SK-N-SH (cell line): ENCODE measurements at regions not wholly inside any gene's neighbourhood (a gene's known extent, or its start where the extent isn't known, plus 50 kb on each side); places are given as distances from the start of the nearest gene placed in this dataset.

Experiments
- EP300 ChIP-seq, 2 experiments: IDR thresholded peaks; 2 replicates each; pipeline versions ENCODE4 v1.4.0 to v1.6.1; 2012; ENCODE audit warnings: borderline replicate concordance in 1 of 2, low read depth in 1 of 2, low read length in 1 of 2
- FOXM1 ChIP-seq: IDR thresholded peaks from 2 replicates; pipeline ENCODE4 v1.4.0; 2012; ENCODE audit warnings: low read depth, mild to moderate bottlenecking
- GABPA ChIP-seq: IDR thresholded peaks from 2 replicates; pipeline ENCODE4 v1.4.0; 2012; ENCODE audit warnings: low read depth, mild to moderate bottlenecking
- JUND ChIP-seq: IDR thresholded peaks from 2 replicates; pipeline ENCODE4 v1.4.0; 2012
- MEF2A ChIP-seq: IDR thresholded peaks from 2 replicates; pipeline ENCODE4 v1.4.0; 2012; ENCODE audit warnings: low read depth, borderline replicate concordance
- POLR2AphosphoS5 ChIP-seq: IDR thresholded peaks from 2 replicates; pipeline ENCODE4 v1.6.1; 2012; ENCODE audit warnings: low read depth, low read length
- SIN3A ChIP-seq: IDR thresholded peaks from 2 replicates; pipeline ENCODE4 v1.6.1; 2012; ENCODE audit warnings: low read depth, mild to moderate bottlenecking, low read length, moderate library complexity, borderline replicate concordance
- TF ChIP-seq, protein P1 (sequence below): fragments of 200-600 bp; sonication (generic); IDR thresholded peaks from 2 replicates; pipeline ENCODE4 v1.6.1; 2017; ENCODE audit warnings: antibody characterized with exemption, mild to moderate bottlenecking, moderate library complexity
- TF ChIP-seq, protein P2 (sequence below): IDR thresholded peaks from 2 replicates; pipeline ENCODE4 v1.4.0; 2012; ENCODE audit warnings: low read depth, borderline replicate concordance
- TF ChIP-seq, protein P3 (sequence below): fragments of 150-350 bp; IDR thresholded peaks from 2 replicates; pipeline ENCODE4 v1.6.1; 2016; ENCODE audit warnings: mild to moderate bottlenecking, low read depth, low read length
- TF ChIP-seq, protein P4 (sequence below): IDR thresholded peaks from 2 replicates; pipeline ENCODE4 v1.4.0; 2012; ENCODE audit warnings: low read depth

DNA sequence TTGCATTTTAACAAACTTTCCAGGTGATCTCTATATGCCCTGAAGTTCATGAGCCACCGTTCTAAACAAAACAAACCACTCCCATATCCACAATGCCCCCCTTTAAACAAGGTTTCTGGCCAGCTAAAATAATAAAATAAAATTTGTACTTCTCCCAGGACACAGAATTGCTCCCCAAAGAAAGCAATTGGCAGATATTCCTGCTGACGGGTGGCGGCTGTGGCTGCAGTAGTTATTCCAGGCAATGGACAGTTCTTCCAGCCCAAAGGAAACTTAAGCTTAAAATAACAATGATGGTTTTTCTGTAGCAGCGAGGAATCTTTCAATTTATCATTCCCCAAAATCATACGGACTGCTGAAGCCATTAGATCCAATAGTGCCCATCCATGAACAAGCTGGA lies 260.5 kb upstream of the ZNF521 start:
- TF ChIP-seq, protein P1, sequence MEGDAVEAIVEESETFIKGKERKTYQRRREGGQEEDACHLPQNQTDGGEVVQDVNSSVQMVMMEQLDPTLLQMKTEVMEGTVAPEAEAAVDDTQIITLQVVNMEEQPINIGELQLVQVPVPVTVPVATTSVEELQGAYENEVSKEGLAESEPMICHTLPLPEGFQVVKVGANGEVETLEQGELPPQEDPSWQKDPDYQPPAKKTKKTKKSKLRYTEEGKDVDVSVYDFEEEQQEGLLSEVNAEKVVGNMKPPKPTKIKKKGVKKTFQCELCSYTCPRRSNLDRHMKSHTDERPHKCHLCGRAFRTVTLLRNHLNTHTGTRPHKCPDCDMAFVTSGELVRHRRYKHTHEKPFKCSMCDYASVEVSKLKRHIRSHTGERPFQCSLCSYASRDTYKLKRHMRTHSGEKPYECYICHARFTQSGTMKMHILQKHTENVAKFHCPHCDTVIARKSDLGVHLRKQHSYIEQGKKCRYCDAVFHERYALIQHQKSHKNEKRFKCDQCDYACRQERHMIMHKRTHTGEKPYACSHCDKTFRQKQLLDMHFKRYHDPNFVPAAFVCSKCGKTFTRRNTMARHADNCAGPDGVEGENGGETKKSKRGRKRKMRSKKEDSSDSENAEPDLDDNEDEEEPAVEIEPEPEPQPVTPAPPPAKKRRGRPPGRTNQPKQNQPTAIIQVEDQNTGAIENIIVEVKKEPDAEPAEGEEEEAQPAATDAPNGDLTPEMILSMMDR: no peak
- no peak for TF ChIP-seq FOXM1
- TF ChIP-seq SIN3A: no peak
- TF ChIP-seq, protein P2, sequence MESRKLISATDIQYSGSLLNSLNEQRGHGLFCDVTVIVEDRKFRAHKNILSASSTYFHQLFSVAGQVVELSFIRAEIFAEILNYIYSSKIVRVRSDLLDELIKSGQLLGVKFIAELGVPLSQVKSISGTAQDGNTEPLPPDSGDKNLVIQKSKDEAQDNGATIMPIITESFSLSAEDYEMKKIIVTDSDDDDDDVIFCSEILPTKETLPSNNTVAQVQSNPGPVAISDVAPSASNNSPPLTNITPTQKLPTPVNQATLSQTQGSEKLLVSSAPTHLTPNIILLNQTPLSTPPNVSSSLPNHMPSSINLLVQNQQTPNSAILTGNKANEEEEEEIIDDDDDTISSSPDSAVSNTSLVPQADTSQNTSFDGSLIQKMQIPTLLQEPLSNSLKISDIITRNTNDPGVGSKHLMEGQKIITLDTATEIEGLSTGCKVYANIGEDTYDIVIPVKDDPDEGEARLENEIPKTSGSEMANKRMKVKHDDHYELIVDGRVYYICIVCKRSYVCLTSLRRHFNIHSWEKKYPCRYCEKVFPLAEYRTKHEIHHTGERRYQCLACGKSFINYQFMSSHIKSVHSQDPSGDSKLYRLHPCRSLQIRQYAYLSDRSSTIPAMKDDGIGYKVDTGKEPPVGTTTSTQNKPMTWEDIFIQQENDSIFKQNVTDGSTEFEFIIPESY: no peak
- no peak for TF ChIP-seq EP300 (IDR thresholded peaks at IDR 0.05; ENCODE audit: borderline replicate concordance in 1 of 2, low read depth in 1 of 2, low read length in 1 of 2)
- TF ChIP-seq, protein P3, sequence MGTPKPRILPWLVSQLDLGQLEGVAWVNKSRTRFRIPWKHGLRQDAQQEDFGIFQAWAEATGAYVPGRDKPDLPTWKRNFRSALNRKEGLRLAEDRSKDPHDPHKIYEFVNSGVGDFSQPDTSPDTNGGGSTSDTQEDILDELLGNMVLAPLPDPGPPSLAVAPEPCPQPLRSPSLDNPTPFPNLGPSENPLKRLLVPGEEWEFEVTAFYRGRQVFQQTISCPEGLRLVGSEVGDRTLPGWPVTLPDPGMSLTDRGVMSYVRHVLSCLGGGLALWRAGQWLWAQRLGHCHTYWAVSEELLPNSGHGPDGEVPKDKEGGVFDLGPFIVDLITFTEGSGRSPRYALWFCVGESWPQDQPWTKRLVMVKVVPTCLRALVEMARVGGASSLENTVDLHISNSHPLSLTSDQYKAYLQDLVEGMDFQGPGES: no peak
- no peak for TF ChIP-seq POLR2AphosphoS5
- no peak for TF ChIP-seq GABPA
- TF ChIP-seq, protein P4, sequence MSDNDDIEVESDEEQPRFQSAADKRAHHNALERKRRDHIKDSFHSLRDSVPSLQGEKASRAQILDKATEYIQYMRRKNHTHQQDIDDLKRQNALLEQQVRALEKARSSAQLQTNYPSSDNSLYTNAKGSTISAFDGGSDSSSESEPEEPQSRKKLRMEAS: no peak
- no peak for TF ChIP-seq MEF2A
- TF ChIP-seq JUND: no peak
